Hepatocyte (in vitro differentiated cells): ENCODE measurements at regions not wholly inside any gene's neighbourhood (a gene's known extent, or its start where the extent isn't known, plus 50 kb on each side); places are given as distances from the start of the nearest gene placed in this dataset.

Source experiments
- CTCF ChIP-seq: fragments of 200-600 bp; sonication (generic); IDR thresholded peaks from 2 replicates; pipeline ENCODE4 v1.5.1; 2016; ENCODE audit warnings: antibody characterized with exemption, mild to moderate bottlenecking; ENCODE audit not compliant: poor library complexity
- EZH2 ChIP-seq: fragments of 200-600 bp; sonication (generic); IDR thresholded peaks from 2 replicates; pipeline ENCODE4 v1.6.1; 2016; ENCODE audit warnings: antibody characterized with exemption, mild to moderate bottlenecking, borderline replicate concordance

GRCh38 chr3:148464246-148464645, 233.5 kb upstream of the AGTR1 start:
- no peak for TF ChIP-seq CTCF
- no peak for TF ChIP-seq EZH2
